Stimulated activated CD4-positive, alpha-beta T cell treated with anti-CD3 and anti-CD28 coated beads, Interleukin-2, amount 100 ng/mL, for 48 hours (primary cell): ENCODE measurements at regions not wholly inside any gene's neighbourhood (a gene's known extent, or its start where the extent isn't known, plus 50 kb on each side); places are given as distances from the start of the nearest gene placed in this dataset.

Source experiments
- DNase-seq, 2 donors: peaks; one replicate each; pipeline ENCODE4 v3.0.0-alpha.2; 2020

GRCh38 chr2:144849612-144850011 is 329.7 kb upstream of the ZEB2 start:
- no peak for DNase-seq

GRCh38 chr2:144848423-144848822 is 328.5 kb upstream of the ZEB2 start:
- DNase-seq: no peak

DNA sequence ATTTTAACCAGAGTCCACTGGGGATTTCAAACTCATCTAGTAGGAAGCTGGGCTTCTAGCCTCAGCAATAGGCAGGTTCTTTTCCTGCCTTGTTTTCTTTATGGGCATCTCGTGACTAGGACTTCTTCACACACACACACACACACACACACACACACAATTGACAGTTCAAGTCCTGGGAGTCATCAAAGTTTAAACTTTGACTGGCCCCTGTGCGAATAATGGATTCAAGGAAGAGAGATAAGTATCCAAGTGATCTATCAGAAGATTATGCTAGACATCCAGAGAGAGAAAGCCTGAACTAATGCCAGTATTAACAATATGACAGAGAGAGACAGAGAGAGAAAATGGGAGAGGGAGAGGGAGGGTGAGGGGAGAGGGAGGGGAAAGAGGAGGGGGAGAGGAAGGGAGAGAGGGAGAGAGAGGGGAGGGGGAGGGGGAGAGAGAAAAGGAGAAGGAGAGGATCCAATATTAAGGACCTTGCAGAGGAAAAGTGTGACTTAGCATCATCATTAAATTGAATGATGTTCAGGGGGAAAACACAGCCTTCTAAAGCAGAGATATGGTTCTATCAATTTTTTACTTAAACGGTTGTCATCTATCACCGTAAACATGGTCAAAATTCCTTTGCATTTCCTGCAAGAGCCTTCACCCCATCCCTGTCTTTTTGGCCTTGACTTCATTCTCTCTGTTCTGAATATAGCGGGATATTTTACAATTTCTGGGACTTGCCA is 327.6 kb upstream of the ZEB2 start:
- no peak for DNase-seq

DNA sequence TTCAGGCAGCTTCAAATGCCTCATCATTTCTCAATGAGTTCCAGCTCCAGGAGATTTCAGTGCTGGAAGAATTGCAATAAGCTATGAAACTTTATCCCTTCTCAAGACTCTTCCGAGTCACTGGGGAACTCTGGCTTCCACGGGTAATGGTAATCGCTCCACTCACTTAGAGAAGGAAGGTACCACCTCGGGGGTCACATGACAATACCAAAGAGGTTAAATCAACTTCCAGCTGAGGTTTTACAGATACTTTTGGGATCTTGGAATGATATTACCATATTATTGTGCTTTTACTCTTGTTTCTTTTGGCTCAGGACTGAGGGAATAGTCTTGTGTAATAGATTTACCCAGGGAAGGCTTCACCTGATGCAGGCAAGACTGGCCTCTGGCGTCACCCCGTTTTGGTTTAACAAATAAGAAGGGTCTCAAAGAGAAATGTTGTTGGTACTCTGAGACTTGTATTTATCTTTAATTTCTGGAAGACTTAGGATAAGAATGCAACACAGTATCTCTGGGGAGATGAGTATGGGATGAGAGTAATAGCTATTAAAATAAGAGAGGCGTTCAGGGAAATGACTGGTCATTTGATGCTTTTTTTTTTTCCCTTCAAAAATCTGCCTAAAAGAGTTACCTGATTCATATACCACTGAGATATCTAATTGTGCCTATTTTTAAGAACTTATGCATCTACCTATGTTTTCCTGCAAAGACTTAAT is 316.9 kb upstream of the ZEB2 start:
- DNase-seq: no peak

- DNase-seq: no peak
Measured at GRCh38 chr2:144835634-144836350, 315.9 kb upstream of the ZEB2 start.

- no peak for DNase-seq
Measured at GRCh38 chr2:144834998-144835633, 315.2 kb upstream of the ZEB2 start.

DNA sequence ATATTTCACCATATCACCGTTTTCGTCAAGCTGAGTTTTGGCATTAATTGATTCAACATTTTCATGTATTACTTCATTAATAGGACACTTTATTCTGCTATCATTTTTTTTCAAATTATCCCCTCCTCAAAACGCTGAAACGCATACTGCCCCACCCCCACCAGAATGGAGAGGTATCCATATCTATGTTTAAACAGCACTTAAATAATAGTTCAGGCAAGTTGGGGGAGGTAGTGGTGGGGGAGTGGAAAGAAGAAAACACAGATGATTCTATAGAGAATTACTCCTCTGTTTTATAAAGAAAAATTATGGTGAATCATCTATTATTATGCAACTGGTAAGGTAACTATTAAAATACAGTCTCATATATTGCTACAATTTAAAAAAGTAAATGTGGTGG is 314.4 kb upstream of the ZEB2 start:
- no peak for DNase-seq

- DNase-seq: no peak
Measured at GRCh38 chr2:144833075-144833637, 313.2 kb upstream of the ZEB2 start.

GRCh38 chr2:144832048-144832447 is 312.1 kb upstream of the ZEB2 start:
- DNase-seq: no peak

GRCh38 chr2:144830543-144830942 is 310.6 kb upstream of the ZEB2 start:
- DNase-seq: no peak

DNA sequence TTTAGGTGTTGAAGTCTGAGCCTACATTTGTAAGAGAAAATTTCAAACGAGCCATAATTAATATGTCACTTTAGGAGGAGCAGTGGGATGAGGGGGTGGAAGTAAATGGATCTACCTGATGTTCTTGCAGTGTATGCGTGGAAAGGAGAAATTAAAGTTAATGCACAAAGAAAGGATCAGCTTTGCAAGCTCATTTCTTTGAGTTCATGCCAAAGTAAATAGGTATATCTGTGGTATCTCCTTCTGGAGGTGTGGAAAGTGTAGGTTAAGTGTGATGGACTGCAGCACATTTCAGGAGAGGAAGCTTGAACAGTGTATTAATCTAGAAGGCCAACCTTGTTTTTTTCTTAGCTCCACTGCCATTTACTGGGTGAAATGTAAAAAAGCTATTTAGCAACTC is 307.5 kb upstream of the ZEB2 start:
- no peak for DNase-seq

- DNase-seq: no peak
Measured at GRCh38 chr2:144826105-144826504, 306.2 kb upstream of the ZEB2 start.

DNA sequence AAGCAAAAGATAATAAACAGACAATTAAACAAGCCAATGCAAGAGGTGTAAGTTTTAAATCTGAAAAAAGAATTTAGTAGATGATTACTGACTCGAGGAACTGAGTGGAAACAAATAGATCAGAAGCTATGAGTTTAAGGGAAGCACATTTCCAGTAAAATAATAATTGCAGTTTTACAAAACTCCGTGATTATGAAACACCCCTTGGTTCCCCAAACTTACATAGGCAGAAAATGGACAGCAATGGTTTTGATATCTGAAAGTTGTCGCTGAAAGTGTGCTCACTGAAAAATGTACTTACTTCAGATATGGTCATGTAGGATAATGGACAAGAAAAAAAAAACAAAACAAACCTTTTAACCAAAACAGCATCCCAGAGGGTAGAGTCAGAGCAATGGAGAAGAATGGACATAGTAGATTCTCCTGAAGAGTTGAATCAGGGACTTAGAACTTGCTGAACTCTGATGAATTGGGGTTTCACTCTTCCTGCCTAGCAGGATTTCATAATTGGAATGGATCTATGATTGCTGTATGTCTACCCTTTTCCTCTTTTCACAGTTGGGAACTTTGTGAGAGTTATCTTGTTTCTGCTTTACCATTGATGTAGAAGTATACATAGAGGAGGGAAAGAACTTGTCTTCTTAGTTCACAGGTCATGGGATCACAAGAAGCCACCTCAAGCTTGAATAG is 305.6 kb upstream of the ZEB2 start:
- no peak for DNase-seq

GRCh38 chr2:144824306-144825080 is 304.6 kb upstream of the ZEB2 start:
- no peak for DNase-seq

- no peak for DNase-seq
Measured at GRCh38 chr2:144822966-144823365, 303.0 kb upstream of the ZEB2 start.

GRCh38 chr2:144812288-144812687 is 292.4 kb upstream of the ZEB2 start:
- no peak for DNase-seq

GRCh38 chr2:144801766-144802165 is 281.8 kb upstream of the ZEB2 start:
- no peak for DNase-seq

DNA sequence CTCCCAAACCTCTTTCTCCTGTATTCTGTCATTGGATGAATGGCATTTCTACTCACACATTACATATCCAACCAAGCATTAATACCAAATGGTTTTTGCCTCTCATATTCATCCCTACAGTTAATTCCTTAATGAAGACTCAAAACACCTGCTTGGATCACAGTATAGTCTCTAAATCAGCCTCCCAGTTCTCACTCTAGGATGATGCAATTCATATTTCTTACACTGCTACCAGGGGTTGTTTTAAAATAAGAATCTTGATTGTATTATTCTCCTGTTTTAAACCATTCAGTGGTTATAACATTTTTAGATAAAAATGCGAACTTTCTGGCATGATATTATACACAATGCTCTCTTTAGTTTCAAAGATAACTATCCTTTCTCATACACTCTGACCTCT is 281.4 kb upstream of the ZEB2 start:
- no peak for DNase-seq

DNA sequence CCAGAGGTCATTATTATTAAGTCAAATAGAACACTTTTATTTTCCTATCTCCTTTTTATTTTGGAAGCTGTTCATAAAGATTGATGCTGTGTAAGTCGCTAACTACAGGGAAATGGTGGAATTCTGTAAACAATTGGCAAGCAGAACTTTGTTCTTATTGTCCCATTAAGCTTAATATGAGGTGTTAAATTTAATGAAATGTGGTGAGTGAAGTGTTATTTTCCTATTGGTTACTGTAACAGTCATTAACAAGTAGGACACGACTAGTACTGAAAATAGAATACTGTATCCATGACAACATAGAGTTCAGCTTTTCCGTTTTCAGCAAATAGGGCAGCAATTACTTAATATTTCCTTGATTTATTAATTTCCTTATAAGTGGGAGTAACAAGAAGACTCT is 279.1 kb upstream of the ZEB2 start:
- no peak for DNase-seq

DNA sequence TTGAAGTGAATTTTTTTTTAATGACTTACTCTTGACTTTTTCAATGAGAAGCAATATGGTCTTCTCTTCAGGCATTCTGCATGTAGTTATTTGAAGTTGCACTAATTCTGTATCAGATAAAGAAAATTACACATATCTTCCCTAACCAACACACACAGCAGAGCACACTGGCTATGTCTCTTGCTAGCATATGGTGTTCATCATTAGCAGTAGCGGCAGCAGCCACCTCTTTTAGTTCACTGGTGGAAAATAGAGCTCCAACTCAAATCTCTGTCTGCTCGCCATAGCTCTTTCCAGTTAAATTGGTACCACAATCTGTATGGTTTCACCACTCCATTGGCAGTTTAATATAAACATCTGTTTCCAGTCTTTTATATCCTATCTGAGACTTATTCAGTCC is 278.1 kb upstream of the ZEB2 start:
- no peak for DNase-seq

DNA sequence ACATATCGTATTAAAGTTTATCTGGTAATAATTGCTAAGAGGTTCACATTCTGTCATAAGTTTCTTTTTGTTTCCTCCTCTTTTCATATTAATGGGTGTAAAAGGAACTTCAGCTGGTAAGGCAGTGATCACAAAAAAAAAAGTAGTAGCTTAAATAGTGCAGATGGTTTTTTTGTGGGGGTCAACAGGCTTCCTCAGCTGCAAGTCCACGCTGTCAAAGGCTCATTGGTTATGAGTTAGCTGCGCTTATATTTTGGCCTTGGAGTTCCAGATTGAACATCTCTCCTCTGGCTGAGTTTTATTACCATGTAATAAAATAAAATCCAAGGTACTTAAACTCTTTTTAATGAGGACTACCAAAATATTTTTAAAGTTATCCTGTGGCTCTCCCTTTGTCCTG is 277.0 kb upstream of the ZEB2 start:
- no peak for DNase-seq

GRCh38 chr2:144796164-144796563 is 276.2 kb upstream of the ZEB2 start:
- no peak for DNase-seq
